ENCODE measurements at regions not wholly inside any gene's neighbourhood (a gene's known extent, or its start where the extent isn't known, plus 50 kb on each side); places are given as distances from the start of the nearest gene placed in this dataset.

GRCh38 chr3:36305929-36306520 is 74.3 kb upstream of the STAC start:
- no peak for DNase-seq
- in situ Hi-C loops (cut with MboI; ENCODE audit: low pct_unique_long_range_greater_than_20kb, low sequenced_read_pairs): no loop called here

GRCh38 chr3:36309092-36309491 is 71.2 kb upstream of the STAC start:
- DNase-seq: no peak
- in situ Hi-C loops (cut with MboI; ENCODE audit: low pct_unique_long_range_greater_than_20kb, low sequenced_read_pairs): no loop called here

- no peak for DNase-seq
- in situ Hi-C loops (cut with MboI; ENCODE audit: low pct_unique_long_range_greater_than_20kb, low sequenced_read_pairs): no loop called here
These were observed 68.0 kb upstream of the STAC start for GRCh38 chr3:36312351-36312750.

GRCh38 chr3:36317915-36318314 is 62.4 kb upstream of the STAC start:
- in situ Hi-C loops (cut with MboI; ENCODE audit: low pct_unique_long_range_greater_than_20kb, low sequenced_read_pairs): no loop called here
- DNase-seq: no peak

- in situ Hi-C loops (cut with MboI; ENCODE audit: low pct_unique_long_range_greater_than_20kb, low sequenced_read_pairs): no loop called here
- DNase-seq: no peak
These were observed 61.6 kb upstream of the STAC start for GRCh38 chr3:36318621-36319200.

- in situ Hi-C loops (cut with MboI; ENCODE audit: low pct_unique_long_range_greater_than_20kb, low sequenced_read_pairs): no loop called here
- no peak for DNase-seq
These were observed 60.6 kb upstream of the STAC start for GRCh38 chr3:36319680-36320079.
